ENCODE measurements at regions not wholly inside any gene's neighbourhood (a gene's known extent, or its start where the extent isn't known, plus 50 kb on each side); places are given as distances from the start of the nearest gene placed in this dataset.

- TF ChIP-seq EZH2 (IDR thresholded peaks at IDR 0.05; ENCODE audit: insufficient read depth, poor library complexity, severe bottlenecking) (no peak), EZH2phosphoT487 (IDR thresholded peaks at IDR 0.05; ENCODE audit: insufficient read depth, low read depth) (no peak)
These were observed 216.2 kb upstream of the KRR1 start for GRCh38 chr12:75727577-75727976.
